Neural progenitor cell (in vitro differentiated cells): ENCODE measurements at regions not wholly inside any gene's neighbourhood (a gene's known extent, or its start where the extent isn't known, plus 50 kb on each side); places are given as distances from the start of the nearest gene placed in this dataset.

Experiments used
- DNase-seq: peaks from one replicate; pipeline ENCODE4 v3.0.0-alpha.2; 2016; ENCODE audit warnings: low spot score
- H2AFZ ChIP-seq: fragments of 200-600 bp; sonication (generic); replicated peaks from 2 replicates; pipeline ENCODE4 v1.6.1; 2016; ENCODE audit warnings: antibody characterized with exemption
- H3F3A ChIP-seq: fragments of 200-600 bp; sonication (generic); 2 replicates; pipeline ENCODE4 v1.6.1; 2016; ENCODE audit warnings: antibody characterized with exemption, low read depth
- H3K27ac ChIP-seq: fragments of 200-600 bp; sonication (generic); 2 replicates; pipeline ENCODE4 v1.5.1; 2016; ENCODE audit warnings: mild to moderate bottlenecking
- H3K27me3 ChIP-seq: fragments of 200-600 bp; sonication (generic); 2 replicates; pipeline ENCODE4 v1.6.1; 2016; ENCODE audit warnings: mild to moderate bottlenecking, moderate library complexity
- H3K36me3 ChIP-seq: fragments of 200-600 bp; sonication (generic); 2 replicates; pipeline ENCODE4 v1.5.1; 2016
- H3K4me1 ChIP-seq: fragments of 200-600 bp; sonication (generic); 2 replicates; pipeline ENCODE4 v1.6.1; 2016; ENCODE audit warnings: mixed run types
- H3K4me2 ChIP-seq: fragments of 200-600 bp; sonication (generic); 2 replicates; pipeline ENCODE4 v1.6.1; 2016
- H3K4me3 ChIP-seq: fragments of 200-600 bp; sonication (generic); 2 replicates; pipeline ENCODE4 v1.5.1; 2016
- H3K79me2 ChIP-seq: fragments of 200-600 bp; sonication (generic); 2 replicates; pipeline ENCODE4 v1.6.1; 2016; ENCODE audit warnings: low read depth
- H3K9ac ChIP-seq: fragments of 200-600 bp; sonication (generic); 2 replicates; pipeline ENCODE4 v1.6.1; 2016
- H3K9me3 ChIP-seq: fragments of 200-600 bp; sonication (generic); 2 replicates; pipeline ENCODE4 v1.5.1; 2016; ENCODE audit warnings: low read depth
- H4K20me1 ChIP-seq: fragments of 200-600 bp; sonication (generic); 2 replicates; pipeline ENCODE4 v1.6.1; 2016; ENCODE audit warnings: low read depth
- H3K27ac Mint-ChIP-seq: 3 replicates; pipeline ENCODE4 v1.8.0; 2021; ENCODE audit warnings: mixed read lengths
- H3K27me3 Mint-ChIP-seq: 2 replicates; pipeline ENCODE4 v1.8.0; 2022; ENCODE audit warnings: low read depth, mild to moderate bottlenecking, inconsistent platforms, moderate library complexity, mixed read lengths; ENCODE audit not compliant: insufficient read depth
- H3K36me3 Mint-ChIP-seq: 3 replicates; pipeline ENCODE4 v1.8.0; 2021; ENCODE audit warnings: mixed read lengths
- H3K4me1 Mint-ChIP-seq: 3 replicates; pipeline ENCODE4 v1.8.0; 2021; ENCODE audit warnings: mixed read lengths
- H3K4me3 Mint-ChIP-seq: 3 replicates; pipeline ENCODE4 v1.8.0; 2021; ENCODE audit warnings: mild to moderate bottlenecking, moderate library complexity, mixed read lengths
- H3K9me3 Mint-ChIP-seq: 3 replicates; pipeline ENCODE4 v1.8.0; 2020; ENCODE audit warnings: mixed read lengths
- EZH2 ChIP-seq: fragments of 200-600 bp; sonication (generic); IDR thresholded peaks from 2 replicates; pipeline ENCODE4 v1.6.1; 2017; ENCODE audit warnings: antibody characterized with exemption, mild to moderate bottlenecking, moderate library complexity
- EZH2phosphoT487 ChIP-seq: fragments of 200-600 bp; sonication (generic); IDR thresholded peaks from 2 replicates; pipeline ENCODE4 v1.6.1; 2017; ENCODE audit warnings: antibody characterized with exemption
- TF ChIP-seq, protein P1 (sequence below): fragments of 200-600 bp; sonication (generic); IDR thresholded peaks from 2 replicates; pipeline ENCODE4 v1.5.1; 2017; ENCODE audit warnings: antibody characterized with exemption, mild to moderate bottlenecking

DNA sequence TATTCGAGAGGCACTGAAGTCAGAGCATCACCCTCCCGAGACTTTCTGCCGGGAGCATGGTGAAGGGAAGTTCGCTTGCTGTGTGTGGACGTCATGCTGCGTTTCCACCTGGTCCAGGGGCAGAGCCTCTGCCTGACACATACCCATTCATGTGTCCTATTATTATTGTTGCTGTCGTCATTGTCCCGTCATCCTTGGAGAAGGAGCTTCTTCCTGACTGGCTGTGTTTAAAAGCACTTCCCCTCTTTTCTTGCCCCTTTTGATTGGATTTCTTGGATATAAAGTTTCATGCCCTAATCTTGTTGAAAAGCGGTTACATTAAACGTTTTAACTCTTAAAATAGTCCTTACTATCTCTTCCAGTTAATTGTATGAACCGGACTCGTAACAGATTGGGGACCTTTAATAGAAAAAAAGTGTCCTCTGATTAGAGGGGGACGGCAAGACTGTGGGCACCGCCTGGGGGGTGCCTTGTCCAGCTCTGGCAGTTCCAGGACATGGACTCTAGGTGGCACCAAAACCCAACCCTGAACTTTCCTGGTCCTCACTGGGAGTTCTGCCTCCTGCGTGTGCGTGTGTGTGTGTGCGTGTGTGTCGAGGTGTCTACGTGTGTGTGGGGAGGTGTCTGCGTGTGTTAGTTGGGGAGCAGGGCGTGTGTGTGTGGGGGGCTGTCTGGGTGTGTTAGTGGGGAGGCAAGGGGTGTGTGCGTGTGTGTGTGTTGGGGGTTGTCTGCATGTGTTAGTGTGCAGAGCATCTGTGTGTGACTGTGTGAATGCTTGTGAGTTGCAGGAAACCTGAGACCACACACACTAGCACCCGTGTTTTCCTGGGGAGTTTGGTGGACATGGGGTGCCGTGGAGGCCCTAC, 133.3 kb upstream of the CIBAR2 start:
- peak overlapping the region; percentile 51 for H3K4me3 Mint-ChIP-seq
- Histone ChIP-seq H4K20me1 (peaks cover 4% of the 10 kb centered on the region), H2AFZ (no peak overlapping the region), H3F3A (peaks cover 5% of the 10 kb centered on the region), H3K36me3 (no peaks in the 10 kb centered on the region), H3K9ac (no peak overlapping the region), H3K79me2 (no peaks in the 10 kb centered on the region), H3K4me2 (no peak overlapping the region), H3K4me1 (peaks cover 9% of the 10 kb centered on the region), H3K9me3 (no peaks in the 10 kb centered on the region), H3K27me3 (no peaks in the 10 kb centered on the region), H3K4me3 (no peak overlapping the region), H3K27ac (no peak overlapping the region)
- TF ChIP-seq EZH2: no peak
- TF ChIP-seq, protein P1, sequence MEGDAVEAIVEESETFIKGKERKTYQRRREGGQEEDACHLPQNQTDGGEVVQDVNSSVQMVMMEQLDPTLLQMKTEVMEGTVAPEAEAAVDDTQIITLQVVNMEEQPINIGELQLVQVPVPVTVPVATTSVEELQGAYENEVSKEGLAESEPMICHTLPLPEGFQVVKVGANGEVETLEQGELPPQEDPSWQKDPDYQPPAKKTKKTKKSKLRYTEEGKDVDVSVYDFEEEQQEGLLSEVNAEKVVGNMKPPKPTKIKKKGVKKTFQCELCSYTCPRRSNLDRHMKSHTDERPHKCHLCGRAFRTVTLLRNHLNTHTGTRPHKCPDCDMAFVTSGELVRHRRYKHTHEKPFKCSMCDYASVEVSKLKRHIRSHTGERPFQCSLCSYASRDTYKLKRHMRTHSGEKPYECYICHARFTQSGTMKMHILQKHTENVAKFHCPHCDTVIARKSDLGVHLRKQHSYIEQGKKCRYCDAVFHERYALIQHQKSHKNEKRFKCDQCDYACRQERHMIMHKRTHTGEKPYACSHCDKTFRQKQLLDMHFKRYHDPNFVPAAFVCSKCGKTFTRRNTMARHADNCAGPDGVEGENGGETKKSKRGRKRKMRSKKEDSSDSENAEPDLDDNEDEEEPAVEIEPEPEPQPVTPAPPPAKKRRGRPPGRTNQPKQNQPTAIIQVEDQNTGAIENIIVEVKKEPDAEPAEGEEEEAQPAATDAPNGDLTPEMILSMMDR: peak; percentile 88
- H3K9me3 Mint-ChIP-seq: no peaks in the 10 kb centered on the region
- no peaks in the 10 kb centered on the region for H3K36me3 Mint-ChIP-seq
- no peak overlapping the region for H3K27ac Mint-ChIP-seq
- peaks cover 31% of the 10 kb centered on the region for H3K4me1 Mint-ChIP-seq
- DNase-seq: peak; percentile 85
- peaks cover 11% of the 10 kb centered on the region for H3K27me3 Mint-ChIP-seq

DNA sequence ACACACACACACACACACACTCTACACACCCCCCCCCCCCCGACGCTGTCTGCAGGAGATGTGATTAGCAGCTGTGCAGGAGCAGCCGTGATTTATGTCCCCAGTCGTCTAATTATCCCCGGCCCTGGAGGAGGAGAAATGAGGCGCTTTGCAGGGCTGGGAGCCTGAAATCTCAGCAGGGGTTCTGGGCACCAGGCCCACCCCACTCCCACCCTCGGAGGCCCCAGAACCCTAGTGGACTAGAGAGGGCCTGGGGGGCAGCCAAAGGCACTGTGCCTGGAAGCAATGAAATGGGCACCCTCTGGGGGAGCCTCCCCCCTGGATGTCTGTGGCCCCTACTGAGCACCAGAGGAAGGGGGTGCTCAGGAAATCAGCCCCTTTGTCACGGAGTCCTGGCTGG, 134.2 kb upstream of the CIBAR2 start:
- Mint-ChIP-seq H3K27me3 (peaks cover 12% of the 10 kb centered on the region), H3K9me3 (no peaks in the 10 kb centered on the region), H3K4me3 (no peak overlapping the region), H3K27ac (no peak overlapping the region), H3K4me1 (peaks cover 37% of the 10 kb centered on the region), H3K36me3 (no peaks in the 10 kb centered on the region)
- Histone ChIP-seq H3K4me1 (peaks cover 9% of the 10 kb centered on the region), H3K79me2 (no peaks in the 10 kb centered on the region), H2AFZ (no peak overlapping the region), H3K9ac (no peak overlapping the region), H3K4me3 (no peak overlapping the region), H3K4me2 (peak overlapping the region; percentile 22), H3K36me3 (no peaks in the 10 kb centered on the region), H4K20me1 (peaks cover 4% of the 10 kb centered on the region), H3F3A (peaks cover 5% of the 10 kb centered on the region), H3K9me3 (no peaks in the 10 kb centered on the region), H3K27ac (no peak overlapping the region), H3K27me3 (no peaks in the 10 kb centered on the region)
- TF ChIP-seq EZH2phosphoT487 (no peak), EZH2 (no peak)
- TF ChIP-seq, protein P1: no peak
- DNase-seq: no peak

DNA sequence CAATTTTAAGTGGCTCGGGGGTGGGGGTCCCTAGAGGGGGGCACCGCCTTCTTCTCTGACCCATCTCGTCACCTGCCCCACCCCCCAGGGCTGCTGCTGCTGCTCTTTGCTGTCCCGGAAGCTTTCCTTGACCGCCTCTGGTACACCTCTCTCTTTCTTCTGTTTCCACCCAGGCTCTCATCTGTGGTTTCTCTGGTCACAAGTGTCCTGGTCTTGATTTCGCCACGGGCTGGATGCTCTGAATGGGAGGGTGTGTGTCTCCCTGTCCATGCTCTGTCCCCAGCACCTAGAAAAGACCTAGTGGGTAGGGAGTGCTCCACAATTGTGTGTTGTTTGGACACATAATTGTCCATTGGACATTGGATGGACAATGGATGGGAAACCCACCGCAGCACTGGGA, 134.7 kb upstream of the CIBAR2 start:
- Mint-ChIP-seq H3K27ac (peak overlapping the region; percentile 78), H3K27me3 (peaks cover 12% of the 10 kb centered on the region), H3K36me3 (no peaks in the 10 kb centered on the region), H3K9me3 (no peaks in the 10 kb centered on the region), H3K4me3 (peak overlapping the region; percentile 43), H3K4me1 (peaks cover 36% of the 10 kb centered on the region)
- no peak overlapping the region for H3K9ac ChIP-seq
- no peak for DNase-seq
- no peak overlapping the region for H2AFZ ChIP-seq
- H3K27ac ChIP-seq: no peak overlapping the region
- H3K36me3 ChIP-seq: no peaks in the 10 kb centered on the region
- no peaks in the 10 kb centered on the region for H3K79me2 ChIP-seq
- H3F3A ChIP-seq: peaks cover 5% of the 10 kb centered on the region
- peak overlapping the region; percentile 22 for H3K4me2 ChIP-seq
- no peak overlapping the region for H3K4me3 ChIP-seq
- no peaks in the 10 kb centered on the region for H3K27me3 ChIP-seq
- no peaks in the 10 kb centered on the region for H3K9me3 ChIP-seq
- no peak for TF ChIP-seq EZH2
- TF ChIP-seq, protein P1: no peak
- TF ChIP-seq EZH2phosphoT487: no peak
- H4K20me1 ChIP-seq: peaks cover under 1% of the 10 kb centered on the region
- H3K4me1 ChIP-seq: peaks cover 9% of the 10 kb centered on the region
